GM19238 (cell line): ENCODE measurements at regions not wholly inside any gene's neighbourhood (a gene's known extent, or its start where the extent isn't known, plus 50 kb on each side); places are given as distances from the start of the nearest gene placed in this dataset.
"Not testable (repeated sequence)": the region's sequence is repeated elsewhere in the genome, so short reads cannot be mapped to it uniquely, and the experiment has no call there.

Source experiments
- DNase-seq: peaks from one replicate; pipeline ENCODE4 v3.0.0; 2011; ENCODE audit warnings: low spot score; ENCODE audit not compliant: insufficient read length

- DNase-seq = not testable (repeated sequence)
Measured at GRCh38 chr4:60729764-60730163, 470.4 kb upstream of the ADGRL3 start.

- DNase-seq = no peak
Measured at GRCh38 chr4:60737858-60738257, 462.3 kb upstream of the ADGRL3 start.

- no peak for DNase-seq
Measured at GRCh38 chr4:60743654-60744053, 456.5 kb upstream of the ADGRL3 start.

GRCh38 chr4:60744767-60745166, 455.4 kb upstream of the ADGRL3 start:
- DNase-seq = no peak

GRCh38 chr4:60745800-60746571, 454.1 kb upstream of the ADGRL3 start:
- DNase-seq = no peak

GRCh38 chr4:60750962-60751361, 449.2 kb upstream of the ADGRL3 start:
- DNase-seq = no peak

- DNase-seq = no peak
Measured at GRCh38 chr4:60757986-60758680, 442.0 kb upstream of the ADGRL3 start.

GRCh38 chr4:60759518-60760245, 440.4 kb upstream of the ADGRL3 start:
- DNase-seq = no peak

GRCh38 chr4:60780874-60781273, 419.3 kb upstream of the ADGRL3 start:
- no peak for DNase-seq

- DNase-seq = no peak
Measured at GRCh38 chr4:60790608-60791007, 409.5 kb upstream of the ADGRL3 start.

GRCh38 chr4:60794372-60794771, 405.8 kb upstream of the ADGRL3 start:
- DNase-seq = no peak

GRCh38 chr4:60799214-60799613, 400.9 kb upstream of the ADGRL3 start:
- DNase-seq = no peak

GRCh38 chr4:60800701-60801100, 399.4 kb upstream of the ADGRL3 start:
- DNase-seq = no peak

- no peak for DNase-seq
Measured at GRCh38 chr4:60805500-60806313, 394.4 kb upstream of the ADGRL3 start.

- DNase-seq = no peak
Measured at GRCh38 chr4:60808726-60809485, 391.2 kb upstream of the ADGRL3 start.

GRCh38 chr4:60809486-60809800, 390.7 kb upstream of the ADGRL3 start:
- DNase-seq = no peak

- DNase-seq = no peak
Measured at GRCh38 chr4:60812811-60813210, 387.3 kb upstream of the ADGRL3 start.

GRCh38 chr4:60814549-60814948, 385.6 kb upstream of the ADGRL3 start:
- no peak for DNase-seq

- DNase-seq = no peak
Measured at GRCh38 chr4:60817609-60818008, 382.5 kb upstream of the ADGRL3 start.

GRCh38 chr4:60822986-60823385, 377.1 kb upstream of the ADGRL3 start:
- no peak for DNase-seq

GRCh38 chr4:60840020-60840419, 360.1 kb upstream of the ADGRL3 start:
- no peak for DNase-seq
